DND-41 (cell line): ENCODE measurements at regions not wholly inside any gene's neighbourhood (a gene's known extent, or its start where the extent isn't known, plus 50 kb on each side); places are given as distances from the start of the nearest gene placed in this dataset.

Experiments used
- ATAC-seq: fragments of 200-7000 bp; cut with Tn5 transposase; 3 replicates; pipeline ENCODE4 v1.9.1; 2021; ENCODE audit warnings: low read depth; ENCODE audit not compliant: insufficient read depth
- DNase-seq: peaks from one replicate; pipeline ENCODE4 v3.0.0-alpha.2; 2020
- H2AFZ ChIP-seq: 2 replicates; pipeline ENCODE4 v1.6.0; 2012; ENCODE audit warnings: low read depth, low read length
- H3K27ac ChIP-seq: 2 replicates; pipeline ENCODE4 v1.5.1; 2012; ENCODE audit warnings: low read length, inconsistent platforms
- H3K27me3 ChIP-seq: fragments of 200-600 bp; sonication (generic); 2 replicates; pipeline ENCODE4 v1.6.0; 2012; ENCODE audit warnings: low read length, mild to moderate bottlenecking, inconsistent platforms; ENCODE audit not compliant: insufficient read depth, poor library complexity
- H3K36me3 ChIP-seq: 2 replicates; pipeline ENCODE4 v1.5.1; 2012; ENCODE audit warnings: low read length, inconsistent platforms; ENCODE audit not compliant: insufficient read depth
- H3K4me1 ChIP-seq: 2 replicates; pipeline ENCODE4 v1.5.1; 2012; ENCODE audit warnings: mild to moderate bottlenecking, low read length; ENCODE audit not compliant: insufficient read depth
- H3K4me2 ChIP-seq: 2 replicates; pipeline ENCODE4 v1.6.0; 2012; ENCODE audit warnings: mild to moderate bottlenecking, moderate library complexity, low read length, inconsistent platforms; ENCODE audit not compliant: insufficient read depth
- H3K4me3 ChIP-seq, 2 experiments: fragments of 200-600 bp in 1 of 2; shearing (Covaris generic) in 1 of 2; 2 replicates each; pipeline ENCODE4 v1.5.1; 2012 to 2016; ENCODE audit warnings: inconsistent platforms in 2 of 2, low read length in 2 of 2, mild to moderate bottlenecking in 2 of 2, low read depth in 1 of 2, moderate library complexity in 1 of 2
- H3K79me2 ChIP-seq: 2 replicates; pipeline ENCODE4 v1.6.0; 2012; ENCODE audit warnings: low read length, inconsistent platforms; ENCODE audit not compliant: insufficient read depth
- H3K9ac ChIP-seq: 2 replicates; pipeline ENCODE4 v1.6.0; 2012; ENCODE audit warnings: low read depth, mild to moderate bottlenecking, inconsistent platforms, low read length, moderate library complexity
- H3K9me3 ChIP-seq: 2 replicates; pipeline ENCODE4 v1.5.1; 2012; ENCODE audit warnings: low read length, moderate library complexity, mild to moderate bottlenecking, inconsistent platforms; ENCODE audit not compliant: insufficient read depth, severe bottlenecking
- H4K20me1 ChIP-seq: 2 replicates; pipeline ENCODE4 v1.6.0; 2012; ENCODE audit warnings: low read length; ENCODE audit not compliant: insufficient read depth
- EZH2 ChIP-seq: IDR thresholded peaks from 3 replicates; pipeline ENCODE4 v1.6.1; 2012; ENCODE audit warnings: borderline replicate concordance, low read depth, mild to moderate bottlenecking, moderate library complexity, low read length, inconsistent platforms; ENCODE audit not compliant: severe bottlenecking
- TF ChIP-seq, protein P1 (sequence below): IDR thresholded peaks from 2 replicates; pipeline ENCODE4 v1.5.1; 2012; ENCODE audit warnings: borderline replicate concordance, low read length, moderate library complexity, mild to moderate bottlenecking; ENCODE audit not compliant: poor library complexity, severe bottlenecking; ENCODE audit errors: extremely low read depth

DNA sequence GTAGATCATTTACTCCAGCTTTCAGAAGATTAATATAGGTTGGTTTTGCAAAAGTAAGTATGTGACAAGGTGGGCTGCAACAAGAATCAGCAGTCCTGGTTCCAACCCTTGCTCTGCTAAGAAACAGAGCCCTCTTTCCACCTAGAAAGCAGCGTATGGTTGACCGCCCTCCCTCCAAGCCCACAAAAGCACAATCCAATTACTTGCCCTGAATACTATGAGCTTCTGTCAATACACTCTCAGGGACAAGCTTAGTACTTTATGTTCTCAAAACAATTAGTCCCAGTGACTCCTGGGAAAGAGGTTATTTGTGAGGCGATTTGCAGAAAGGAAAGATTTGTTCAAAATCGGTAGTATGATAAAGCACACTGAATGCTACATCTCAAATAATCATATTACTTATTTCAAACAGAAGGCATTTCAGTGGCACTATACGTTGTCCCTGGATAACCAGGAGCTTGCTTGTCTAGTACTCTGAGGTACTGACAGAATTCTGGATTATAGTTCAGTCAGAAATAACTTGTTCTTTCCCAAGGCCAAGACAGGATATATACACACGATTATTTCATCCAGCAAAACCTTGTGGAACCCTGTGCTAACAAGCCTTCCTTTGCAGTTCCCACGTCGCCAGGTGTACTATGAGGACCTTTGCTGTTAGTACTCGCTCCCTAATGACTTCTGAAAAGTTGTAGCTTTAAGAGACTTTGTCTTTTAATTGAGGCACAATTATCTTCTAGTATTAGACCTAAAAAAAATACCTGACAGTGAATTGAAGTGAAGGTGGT is 96.9 kb upstream of the ADTRP start:
- Histone ChIP-seq H3K9me3 (no peaks in the 10 kb centered on the region), H3K4me2 (no peak overlapping the region), H3K36me3 (no peaks in the 10 kb centered on the region), H4K20me1 (no peaks in the 10 kb centered on the region), H3K27ac (no peak overlapping the region), H3K79me2 (no peaks in the 10 kb centered on the region), H3K4me1 (no peaks in the 10 kb centered on the region), H3K9ac (no peak overlapping the region), H2AFZ (no peak overlapping the region), H3K27me3 (no peaks in the 10 kb centered on the region), H3K4me3 (no peak overlapping the region)
- no peak for DNase-seq
- no peak for TF ChIP-seq EZH2
- TF ChIP-seq, protein P1, sequence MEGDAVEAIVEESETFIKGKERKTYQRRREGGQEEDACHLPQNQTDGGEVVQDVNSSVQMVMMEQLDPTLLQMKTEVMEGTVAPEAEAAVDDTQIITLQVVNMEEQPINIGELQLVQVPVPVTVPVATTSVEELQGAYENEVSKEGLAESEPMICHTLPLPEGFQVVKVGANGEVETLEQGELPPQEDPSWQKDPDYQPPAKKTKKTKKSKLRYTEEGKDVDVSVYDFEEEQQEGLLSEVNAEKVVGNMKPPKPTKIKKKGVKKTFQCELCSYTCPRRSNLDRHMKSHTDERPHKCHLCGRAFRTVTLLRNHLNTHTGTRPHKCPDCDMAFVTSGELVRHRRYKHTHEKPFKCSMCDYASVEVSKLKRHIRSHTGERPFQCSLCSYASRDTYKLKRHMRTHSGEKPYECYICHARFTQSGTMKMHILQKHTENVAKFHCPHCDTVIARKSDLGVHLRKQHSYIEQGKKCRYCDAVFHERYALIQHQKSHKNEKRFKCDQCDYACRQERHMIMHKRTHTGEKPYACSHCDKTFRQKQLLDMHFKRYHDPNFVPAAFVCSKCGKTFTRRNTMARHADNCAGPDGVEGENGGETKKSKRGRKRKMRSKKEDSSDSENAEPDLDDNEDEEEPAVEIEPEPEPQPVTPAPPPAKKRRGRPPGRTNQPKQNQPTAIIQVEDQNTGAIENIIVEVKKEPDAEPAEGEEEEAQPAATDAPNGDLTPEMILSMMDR, result no peak
- no peak for ATAC-seq

GRCh38 chr6:11869672-11870340 is 91.2 kb upstream of the ADTRP start:
- H3K27me3 ChIP-seq, result no peaks in the 10 kb centered on the region
- H3K27ac ChIP-seq, result no peak overlapping the region
- no peaks in the 10 kb centered on the region for H3K36me3 ChIP-seq
- no peaks in the 10 kb centered on the region for H3K79me2 ChIP-seq
- no peak overlapping the region for H3K9ac ChIP-seq
- no peak overlapping the region for H3K4me2 ChIP-seq
- H3K4me3 ChIP-seq, result no peak overlapping the region
- ATAC-seq (no peak), DNase-seq (no peak)
- no peaks in the 10 kb centered on the region for H4K20me1 ChIP-seq
- H2AFZ ChIP-seq, result no peak overlapping the region
- TF ChIP-seq EZH2, result no peak
- TF ChIP-seq, protein P1, result no peak
- no peaks in the 10 kb centered on the region for H3K4me1 ChIP-seq
- H3K9me3 ChIP-seq, result no peaks in the 10 kb centered on the region

DNA sequence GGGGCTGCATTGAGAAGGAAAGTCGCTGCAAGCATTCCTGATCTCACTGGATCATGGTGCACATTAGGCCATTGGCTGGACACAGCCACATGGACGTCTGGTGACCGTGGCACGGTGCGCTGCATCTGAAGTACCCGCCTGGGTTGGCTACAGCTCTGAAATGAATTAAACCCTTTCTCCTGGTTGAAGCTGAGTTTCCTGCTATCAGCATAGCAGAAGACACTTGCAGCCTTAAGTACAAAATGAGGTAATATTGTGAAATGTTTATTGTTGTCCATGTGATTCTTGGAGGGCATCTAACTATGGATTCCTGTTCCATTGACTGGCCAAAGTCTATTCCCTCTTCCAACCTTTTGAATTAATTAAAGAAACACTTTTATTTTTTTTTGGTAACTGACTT is 89.8 kb upstream of the ADTRP start:
- Histone ChIP-seq H4K20me1 (no peaks in the 10 kb centered on the region), H3K9me3 (no peaks in the 10 kb centered on the region), H2AFZ (no peak overlapping the region), H3K79me2 (no peaks in the 10 kb centered on the region), H3K36me3 (no peaks in the 10 kb centered on the region), H3K27ac (no peak overlapping the region), H3K4me1 (no peaks in the 10 kb centered on the region), H3K27me3 (no peaks in the 10 kb centered on the region), H3K4me3 (no peak overlapping the region), H3K9ac (no peak overlapping the region), H3K4me2 (no peak overlapping the region)
- ATAC-seq (no peak), DNase-seq (no peak)
- TF ChIP-seq, protein P1, result no peak
- TF ChIP-seq EZH2, result no peak
